Spinal cord (tissue), 9 donors: ENCODE measurements at regions not wholly inside any gene's neighbourhood (a gene's known extent, or its start where the extent isn't known, plus 50 kb on each side); places are given as distances from the start of the nearest gene placed in this dataset.
"Not testable (repeated sequence)": the region's sequence is repeated elsewhere in the genome, so short reads cannot be mapped to it uniquely, and the experiment has no call there.

Source experiments
- DNase-seq, 6 donors: peaks; one replicate each; pipeline versions ENCODE4 v3.0.0 to v3.0.0-alpha.2; 2013 to 2015; ENCODE audit warnings: low spot score in 6 of 6, low read depth in 4 of 6
- H3K27ac ChIP-seq: one replicate; pipeline ENCODE4 v1.5.1; 2013; ENCODE audit warnings: low read depth, low read length, control low read depth
- H3K27me3 ChIP-seq: one replicate; pipeline ENCODE4 v1.6.1; 2013; ENCODE audit warnings: low read length; ENCODE audit not compliant: control insufficient read depth, insufficient read depth
- H3K36me3 ChIP-seq: one replicate; pipeline ENCODE4 v1.6.1; 2013; ENCODE audit warnings: low read length; ENCODE audit not compliant: control insufficient read depth, insufficient read depth
- H3K4me1 ChIP-seq: one replicate; pipeline ENCODE4 v1.6.1; 2013; ENCODE audit warnings: low read length; ENCODE audit not compliant: control insufficient read depth, insufficient read depth
- H3K4me3 ChIP-seq: one replicate; pipeline ENCODE4 v1.5.1; 2013; ENCODE audit warnings: low read depth, low read length, control low read depth
- H3K9me3 ChIP-seq: one replicate; pipeline ENCODE4 v1.6.1; 2013; ENCODE audit warnings: low read length; ENCODE audit not compliant: control insufficient read depth, insufficient read depth
- WGBS: methylation state at CpG from one replicate; pipeline ENCODE4 v1.1.5; 2013; ENCODE audit warnings: missing lambda C conversion rate; ENCODE audit not compliant: insufficient coverage; 5-methylcytosine and 5-hydroxymethylcytosine counted together
- donor health status: healthy.

DNA sequence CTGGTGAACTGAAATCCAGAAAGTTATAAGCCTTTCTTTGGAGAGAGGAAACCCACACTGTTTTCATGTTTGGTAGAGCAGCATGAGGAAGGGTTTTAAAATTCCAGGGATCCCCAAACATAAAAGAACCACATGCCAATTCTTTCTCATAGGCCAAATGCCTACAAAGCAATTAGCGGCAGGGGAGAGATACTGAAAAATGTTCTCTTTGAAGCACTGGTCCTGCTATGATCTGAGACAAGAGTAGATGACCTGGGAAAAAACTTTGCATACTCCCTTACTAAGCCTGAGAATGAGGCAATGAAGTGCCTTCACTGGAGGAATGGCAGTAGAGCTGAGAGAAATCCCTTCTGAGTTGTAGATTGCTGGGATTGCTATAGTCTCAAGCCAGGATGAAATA is 1261.7 kb downstream of the DSC3 start:
- no peak overlapping the region for H3K27ac ChIP-seq

DNA sequence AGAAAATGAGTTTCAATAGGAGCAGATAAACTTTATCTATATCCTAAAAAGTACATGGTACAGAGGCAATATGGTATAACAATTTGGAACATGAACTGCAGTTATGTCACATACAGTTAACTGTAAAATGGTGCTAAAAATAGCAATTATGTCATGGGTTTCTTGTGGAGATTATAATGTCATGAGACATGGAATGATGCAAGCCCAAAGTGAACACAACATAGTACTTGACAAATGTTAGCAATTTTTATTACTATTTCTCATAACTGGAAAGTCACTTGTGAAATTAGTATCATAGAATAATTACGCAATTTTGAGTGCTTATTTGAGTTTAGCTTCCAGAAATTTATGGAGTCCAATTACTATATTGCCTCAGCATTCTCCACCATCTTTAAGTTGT is 1263.4 kb downstream of the DSC3 start:
- H3K4me3 ChIP-seq: no peak overlapping the region
- no peak for DNase-seq
- H3K27me3 ChIP-seq: no peaks in the 10 kb centered on the region
- H3K27ac ChIP-seq: no peak overlapping the region
- H3K9me3 ChIP-seq: peaks cover 5% of the 10 kb centered on the region
- no CpG with 5 or more reads among the region's 1 CpG for WGBS
- no peaks in the 10 kb centered on the region for H3K4me1 ChIP-seq
- no peaks in the 10 kb centered on the region for H3K36me3 ChIP-seq

More for the DNA sequence above, 1261.7 kb downstream of the DSC3 start:
- Histone ChIP-seq H3K9me3 (peaks cover 5% of the 10 kb centered on the region), H3K27me3 (no peaks in the 10 kb centered on the region), H3K36me3 (no peaks in the 10 kb centered on the region), H3K4me1 (no peaks in the 10 kb centered on the region), H3K4me3 (no peak overlapping the region)
- no CpG with 5 or more reads among the region's 1 CpG for WGBS
- no peak for DNase-seq

DNA sequence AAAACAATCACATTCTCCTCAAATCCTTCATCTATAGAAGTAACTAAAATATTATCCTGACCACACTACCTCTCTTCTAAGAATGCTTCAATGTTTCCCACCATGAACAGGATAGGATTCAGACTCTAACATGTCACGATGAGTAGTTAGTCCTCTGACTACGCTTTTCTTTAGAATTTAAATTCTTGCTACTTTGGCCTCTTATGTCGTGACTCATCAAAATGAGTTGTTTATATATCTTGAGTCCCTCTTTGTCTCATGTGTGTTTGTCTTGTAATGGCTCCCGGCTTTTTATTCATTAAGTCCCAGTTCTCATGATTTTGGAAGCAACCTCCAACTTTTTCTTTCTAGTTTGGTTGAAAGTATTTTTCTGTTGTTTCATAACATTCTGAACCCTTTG is 1289.2 kb downstream of the DSC3 start:
- no peak for DNase-seq
- H3K27ac ChIP-seq: no peak overlapping the region
- H3K4me1 ChIP-seq: no peaks in the 10 kb centered on the region
- H3K36me3 ChIP-seq: no peaks in the 10 kb centered on the region
- no peaks in the 10 kb centered on the region for H3K9me3 ChIP-seq
- H3K27me3 ChIP-seq: no peaks in the 10 kb centered on the region
- WGBS: 95% methylated on average over 3 of the region's 4 CpGs
- H3K4me3 ChIP-seq: no peak overlapping the region

DNA sequence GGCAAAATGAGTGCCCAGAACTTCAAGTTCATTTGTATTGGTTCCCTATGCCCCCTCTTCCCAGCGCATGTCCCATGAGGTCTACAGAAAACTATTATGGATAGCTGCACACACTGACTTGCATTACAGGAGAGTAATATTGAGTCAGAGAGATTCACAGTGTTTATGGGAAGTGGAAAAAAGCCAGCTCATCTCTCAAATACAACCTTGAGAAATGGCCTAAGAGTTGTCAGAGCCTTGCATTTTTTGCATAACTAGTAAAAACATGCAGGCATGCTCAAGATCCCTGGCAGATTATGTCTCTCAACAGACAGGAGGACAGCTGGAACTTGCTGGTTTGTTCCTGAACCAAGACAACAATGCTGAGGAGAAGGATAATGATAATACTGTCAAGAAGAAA is 1292.8 kb downstream of the DSC3 start:
- no peaks in the 10 kb centered on the region for H3K36me3 ChIP-seq
- H3K9me3 ChIP-seq: no peaks in the 10 kb centered on the region
- WGBS: no CpG with 5 or more reads among the region's 1 CpG
- H3K27ac ChIP-seq: no peak overlapping the region
- H3K27me3 ChIP-seq: no peaks in the 10 kb centered on the region
- H3K4me3 ChIP-seq: no peak overlapping the region
- no peaks in the 10 kb centered on the region for H3K4me1 ChIP-seq
- DNase-seq: peak in 1 of 6 donors; percentile 49

GRCh38 chr18:29741461-29741860 is 1301.1 kb downstream of the DSC3 start:
- no CpG with 5 or more reads among the region's 1 CpG for WGBS
- no peak overlapping the region for H3K4me3 ChIP-seq
- no peak overlapping the region for H3K27ac ChIP-seq
- DNase-seq: peak in 1 of 6 donors; percentile 4
- no peaks in the 10 kb centered on the region for H3K4me1 ChIP-seq
- H3K9me3 ChIP-seq: no peaks in the 10 kb centered on the region
- H3K36me3 ChIP-seq: no peaks in the 10 kb centered on the region
- no peaks in the 10 kb centered on the region for H3K27me3 ChIP-seq

DNA sequence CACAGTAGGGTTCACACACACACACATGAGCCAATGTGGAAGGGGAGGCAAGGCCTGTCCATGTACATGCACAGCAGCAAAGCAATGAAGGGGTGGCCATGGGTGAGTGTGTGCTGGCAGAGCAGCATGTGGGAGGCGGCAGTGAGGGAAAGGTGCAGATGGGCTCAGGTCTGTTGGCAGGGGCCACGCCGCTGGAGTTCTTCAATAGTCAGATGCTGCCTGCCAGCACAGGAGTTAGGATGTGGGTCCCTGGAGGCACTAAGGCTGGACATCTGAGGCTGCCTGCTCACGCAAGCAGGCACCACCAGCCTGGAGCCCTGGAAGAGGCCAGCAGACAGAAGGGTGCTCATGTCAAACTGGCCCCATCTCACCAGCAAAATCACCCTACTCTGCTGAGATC is 1304.9 kb downstream of the DSC3 start:
- Histone ChIP-seq H3K27ac (no peak overlapping the region), H3K4me3 (no peak overlapping the region), H3K4me1 (no peaks in the 10 kb centered on the region), H3K36me3 (no peaks in the 10 kb centered on the region), H3K27me3 (no peaks in the 10 kb centered on the region), H3K9me3 (no peaks in the 10 kb centered on the region)
- DNase-seq: no peak
- 96% methylated on average over 4 of the region's 4 CpGs for WGBS

DNA sequence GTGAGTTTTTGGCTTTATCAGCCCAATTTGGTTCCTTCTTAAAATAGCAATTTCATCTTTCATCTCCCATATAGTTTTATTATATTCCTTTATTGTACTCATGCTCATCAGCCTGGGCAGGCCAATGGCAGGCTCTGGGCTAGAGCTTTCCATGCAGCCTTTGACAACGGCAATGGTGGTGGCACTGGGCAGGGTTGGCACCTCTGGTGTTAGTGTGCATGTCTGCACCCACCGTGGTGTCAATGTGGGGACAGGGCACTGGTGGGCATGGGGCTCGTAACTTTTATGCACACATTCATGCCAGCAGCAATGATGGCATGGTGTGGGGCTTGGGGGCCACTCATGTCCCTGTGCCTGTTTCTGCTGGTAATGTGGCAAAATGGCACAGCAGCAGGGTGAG is 1305.4 kb downstream of the DSC3 start:
- DNase-seq: no peak
- Histone ChIP-seq H3K9me3 (no peaks in the 10 kb centered on the region), H3K27ac (no peak overlapping the region), H3K27me3 (no peaks in the 10 kb centered on the region), H3K4me1 (no peaks in the 10 kb centered on the region), H3K4me3 (no peak overlapping the region), H3K36me3 (no peaks in the 10 kb centered on the region)
- WGBS: 95% methylated on average over 2 of the region's 3 CpGs

DNA sequence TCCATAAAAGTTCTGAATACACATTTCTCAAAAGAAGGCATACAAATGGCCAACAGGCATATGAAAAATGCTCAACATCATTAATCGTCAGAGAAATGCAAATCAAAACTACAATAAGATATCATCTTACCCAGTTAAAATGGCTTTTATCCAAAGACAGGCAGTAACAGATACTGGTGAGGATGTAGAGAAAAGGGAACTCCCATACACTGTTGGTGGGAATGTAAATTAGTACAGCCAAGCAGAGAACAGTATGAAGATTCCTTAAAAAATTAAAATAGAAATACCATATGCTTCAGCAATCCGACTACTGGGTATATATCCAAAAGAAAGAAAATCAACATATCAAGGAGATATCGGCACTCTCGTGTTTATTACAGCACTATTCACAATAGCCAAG is 1312.5 kb downstream of the DSC3 start:
- no peak overlapping the region for H3K27ac ChIP-seq
- peak in 1 of 6 donors; percentile 33 for DNase-seq
- H3K36me3 ChIP-seq: no peaks in the 10 kb centered on the region
- H3K4me1 ChIP-seq: no peaks in the 10 kb centered on the region
- WGBS: no CpG with 5 or more reads among the region's 4 CpGs
- no peaks in the 10 kb centered on the region for H3K9me3 ChIP-seq
- H3K27me3 ChIP-seq: no peaks in the 10 kb centered on the region
- H3K4me3 ChIP-seq: no peak overlapping the region

DNA sequence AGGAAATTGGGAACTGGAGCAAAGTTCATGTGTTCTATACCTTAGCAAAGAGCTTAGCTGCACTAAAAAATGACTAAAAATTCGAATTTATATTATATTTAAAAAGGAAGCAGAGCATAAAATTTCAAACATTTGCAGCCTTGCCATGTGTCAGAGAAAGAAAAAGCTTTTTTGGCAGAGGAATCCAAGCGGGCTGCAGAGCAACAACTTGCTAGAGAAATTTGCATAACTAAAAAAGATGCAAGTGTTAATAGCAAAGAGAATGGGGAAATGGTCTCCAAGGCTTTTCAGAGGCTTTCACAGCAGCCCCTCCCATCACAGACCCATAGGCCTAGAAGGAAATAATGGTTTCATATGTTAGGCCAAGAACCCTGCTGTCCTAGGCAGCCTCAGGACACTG is 1315.9 kb downstream of the DSC3 start:
- no CpG with 5 or more reads among the region's 2 CpGs for WGBS
- no peaks in the 10 kb centered on the region for H3K36me3 ChIP-seq
- no peak overlapping the region for H3K27ac ChIP-seq
- H3K4me1 ChIP-seq: no peaks in the 10 kb centered on the region
- peak in 1 of 6 donors; percentile 86 for DNase-seq
- H3K27me3 ChIP-seq: no peaks in the 10 kb centered on the region
- no peaks in the 10 kb centered on the region for H3K9me3 ChIP-seq
- no peak overlapping the region for H3K4me3 ChIP-seq

DNA sequence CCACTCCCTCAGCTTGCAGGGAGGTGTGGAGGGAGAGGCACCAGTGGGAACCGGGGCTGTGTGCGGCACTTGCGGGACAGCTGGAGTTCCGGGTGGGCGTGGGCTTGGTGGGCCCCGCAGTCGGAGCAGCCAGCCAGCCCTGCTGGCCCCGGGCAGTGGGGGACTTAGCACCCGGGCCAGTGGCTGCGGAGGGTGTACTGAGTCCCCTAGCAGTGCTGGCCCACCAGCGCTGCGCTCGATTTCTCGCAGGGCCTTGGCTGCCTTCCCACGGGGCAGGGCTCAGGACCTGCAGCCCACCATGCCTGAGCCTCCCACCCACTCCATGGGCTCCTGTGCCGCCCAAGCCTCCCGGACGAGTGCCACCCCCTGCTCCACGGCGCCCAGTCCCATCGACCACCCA is 1319.1 kb downstream of the DSC3 start:
- not testable (repeated sequence) for H3K27ac ChIP-seq, H3K4me1 ChIP-seq, H3K27me3 ChIP-seq, H3K9me3 ChIP-seq, H3K36me3 ChIP-seq, DNase-seq, H3K4me3 ChIP-seq
- 98% methylated on average over 15 of the region's 21 CpGs for WGBS
